NCI-H748 treated with DMSO at 0.1 percent for 48 hours (cell line): ENCODE measurements at regions not wholly inside any gene's neighbourhood (a gene's known extent, or its start where the extent isn't known, plus 50 kb on each side); places are given as distances from the start of the nearest gene placed in this dataset.
"Not testable (repeated sequence)": the region's sequence is repeated elsewhere in the genome, so short reads cannot be mapped to it uniquely, and the experiment has no call there.

Experiments used
- DNase-seq: peaks from one replicate; lab custom pipeline; 2025; lab: John Stamatoyannopoulos, UW

DNA sequence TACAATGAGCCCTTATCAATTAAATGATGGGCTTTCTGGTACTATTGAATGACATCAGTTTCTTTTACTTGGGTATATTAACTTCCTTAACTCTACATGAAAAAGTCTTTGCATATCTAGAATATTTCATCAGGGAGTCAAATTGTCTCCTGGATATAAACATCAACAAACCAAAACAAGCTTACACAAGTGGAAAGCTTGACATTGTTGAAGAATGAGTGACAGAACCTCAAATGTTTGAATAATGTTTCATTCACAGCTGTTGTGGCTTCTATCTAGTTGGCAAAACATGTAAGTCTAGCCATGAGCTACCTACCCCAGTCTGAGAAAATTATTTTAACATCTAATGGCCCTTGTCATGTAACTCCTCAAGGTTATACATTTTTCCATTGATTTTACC, 604.8 kb upstream of the ADAMTS5 start:
- DNase-seq, result no peak

DNA sequence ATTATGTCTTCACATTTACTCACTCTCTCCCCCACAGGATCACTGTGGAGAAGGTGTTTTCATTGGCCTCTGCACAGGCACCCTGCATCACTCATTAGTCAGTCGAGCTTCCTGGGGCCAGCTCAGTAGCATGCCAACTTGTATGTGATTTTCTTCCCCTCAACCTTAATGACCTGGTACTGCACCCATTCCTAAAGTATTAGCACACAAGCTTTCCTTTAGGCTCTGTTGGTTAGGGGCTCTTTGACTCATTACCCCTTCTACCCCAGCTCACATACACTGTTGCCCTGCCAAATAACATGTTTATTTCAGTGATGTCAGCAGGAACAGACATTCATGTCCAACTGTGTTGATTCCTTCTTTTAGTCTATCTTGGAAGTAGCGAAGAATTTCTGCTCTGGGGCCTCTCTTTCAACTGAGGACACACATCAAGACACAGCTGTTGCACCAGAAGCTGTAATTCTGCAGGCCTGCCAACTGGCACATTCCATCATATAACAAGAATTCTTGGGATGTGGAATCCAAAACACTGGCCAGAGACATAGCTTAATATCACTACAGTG, 603.5 kb upstream of the ADAMTS5 start:
- DNase-seq, result no peak

DNA sequence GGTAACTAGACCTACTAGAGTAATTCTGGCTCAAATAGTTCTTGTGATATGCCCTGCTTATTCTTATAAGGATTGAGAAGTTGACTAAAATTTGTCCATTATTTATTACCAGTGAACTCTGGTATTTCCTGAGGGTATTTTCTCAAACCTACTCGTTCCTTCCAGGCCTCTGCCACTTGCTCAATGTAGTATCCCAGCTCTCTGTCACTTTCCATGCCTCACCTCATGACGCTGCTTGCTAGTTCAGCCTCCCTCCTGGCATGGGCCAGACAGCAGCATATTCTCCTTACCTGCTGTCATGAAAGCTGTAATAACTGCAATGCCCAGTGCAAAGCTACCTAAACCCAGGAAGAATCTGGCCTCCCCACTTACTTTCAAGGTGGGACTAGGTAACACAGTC, 602.9 kb upstream of the ADAMTS5 start:
- DNase-seq, result no peak

DNA sequence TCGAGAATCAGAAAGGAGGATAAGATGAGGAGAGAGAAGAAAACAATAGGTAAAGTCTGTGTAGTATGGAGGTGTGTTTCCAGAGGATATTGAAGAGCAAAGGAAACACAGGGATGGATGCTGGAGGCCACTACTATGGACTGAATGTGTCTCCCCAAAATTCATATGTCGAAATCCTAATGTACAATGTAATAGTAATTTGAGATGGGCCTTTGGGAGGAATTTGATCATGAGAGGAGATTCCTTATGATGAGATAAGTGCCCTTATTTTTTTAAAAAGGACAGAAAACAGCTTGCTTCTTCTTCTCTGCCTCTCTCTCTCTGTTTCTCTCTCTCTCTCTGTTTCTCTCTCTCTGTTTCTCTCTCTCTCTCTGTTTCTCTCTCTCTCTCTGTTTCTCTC, 602.2 kb upstream of the ADAMTS5 start:
- no peak for DNase-seq

DNA sequence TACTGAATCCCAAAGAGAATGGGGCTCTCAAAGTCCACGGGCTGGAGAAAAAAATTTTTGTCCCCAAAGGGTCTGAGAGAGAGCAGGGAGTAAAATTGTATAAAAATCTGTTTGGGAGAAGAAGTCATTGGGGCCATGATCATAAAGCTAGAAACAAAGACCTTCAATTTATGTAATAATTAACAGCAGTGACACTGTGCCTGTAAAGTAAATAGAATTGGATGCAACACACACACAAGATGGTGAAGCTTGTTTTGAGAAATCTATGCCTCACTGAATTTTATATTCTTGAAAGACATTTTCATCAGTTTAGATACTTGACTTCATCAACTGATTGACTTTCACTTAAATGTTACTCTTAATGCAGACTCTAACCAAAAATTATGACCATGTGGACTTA, 600.5 kb upstream of the ADAMTS5 start:
- no peak for DNase-seq

DNA sequence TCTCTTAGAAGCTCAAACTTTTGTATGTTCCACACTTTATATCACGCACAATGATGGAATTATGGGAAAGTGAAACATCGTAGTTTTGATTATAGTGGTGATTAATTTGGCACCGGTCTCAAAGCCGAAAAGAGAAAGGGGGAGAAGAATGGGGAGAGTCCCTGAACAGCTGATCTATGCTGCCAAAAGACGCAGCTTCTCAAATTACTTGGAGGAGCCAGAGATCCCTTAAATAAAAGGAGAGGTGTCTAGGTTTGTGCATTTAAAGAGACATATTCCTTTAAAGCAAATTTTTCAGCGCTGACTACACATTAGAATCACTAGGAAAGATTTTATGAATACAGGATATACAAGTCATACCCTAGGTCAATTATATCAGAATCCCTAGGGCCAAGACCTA, 599.6 kb upstream of the ADAMTS5 start:
- no peak for DNase-seq

DNA sequence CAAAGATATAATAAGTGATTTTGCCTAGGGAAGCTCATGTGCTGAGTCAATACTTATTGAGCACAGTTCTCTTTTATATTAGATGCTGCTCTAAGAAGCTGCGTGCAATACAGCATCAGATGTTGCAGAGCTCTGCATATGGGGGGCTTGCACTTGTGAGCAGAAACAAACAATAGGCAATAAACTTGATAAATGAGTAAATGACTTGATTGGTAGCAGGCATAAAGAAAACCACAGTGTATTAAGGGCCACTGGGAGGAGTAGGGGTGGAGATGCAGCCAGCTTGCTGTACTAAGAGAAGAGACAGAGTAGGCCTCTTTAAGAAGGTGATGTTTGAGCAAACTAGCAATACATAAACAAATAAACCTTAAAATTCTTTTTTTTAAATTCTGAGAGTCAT, 598.5 kb upstream of the ADAMTS5 start:
- no peak for DNase-seq

DNA sequence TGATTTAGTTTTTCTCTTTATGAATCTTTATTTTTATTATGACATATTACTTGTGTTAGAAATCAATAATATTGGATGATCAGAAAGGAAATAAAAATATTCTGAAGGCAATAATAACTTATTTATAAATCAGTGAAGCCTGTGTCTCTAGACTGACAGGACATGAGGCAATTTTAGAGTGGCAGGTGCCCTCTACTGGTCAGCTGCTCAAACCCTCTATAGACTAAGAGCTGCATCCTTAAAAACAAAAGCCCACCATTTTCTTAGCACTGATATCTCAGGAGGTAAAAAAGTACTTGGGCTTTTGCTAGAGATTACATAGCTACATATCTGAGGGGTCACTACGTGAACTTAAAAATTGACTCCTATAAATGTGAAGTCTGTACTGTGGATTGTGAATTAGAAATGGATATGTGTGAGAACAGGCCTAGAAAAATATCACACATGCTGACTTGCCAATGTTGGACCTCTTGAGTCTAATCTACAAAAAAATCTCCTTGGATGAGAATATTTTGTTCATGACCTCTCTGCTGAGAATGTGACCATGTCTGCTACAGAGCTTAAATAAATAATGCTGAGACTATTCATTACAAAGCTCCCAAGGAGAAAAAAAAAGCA, 597.9 kb upstream of the ADAMTS5 start:
- DNase-seq, result no peak

DNA sequence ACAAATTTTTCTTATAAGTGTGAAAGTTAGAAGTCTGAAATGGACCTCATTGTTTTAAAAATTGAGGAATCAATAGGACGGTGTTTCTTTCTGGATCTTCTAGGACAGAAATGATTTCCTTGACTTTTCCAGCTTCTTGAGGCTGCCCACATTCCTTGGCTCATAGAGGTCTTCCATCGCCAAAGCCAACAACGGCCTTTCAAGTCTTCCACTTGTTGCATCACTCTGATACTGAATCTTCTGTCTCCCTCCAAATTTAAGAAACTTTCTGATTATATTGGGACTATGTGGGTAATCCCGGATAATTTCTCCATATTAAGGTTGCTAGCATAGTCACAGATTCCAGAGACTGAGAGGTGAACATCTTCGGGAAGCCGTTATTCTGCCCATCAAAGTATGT, 595.4 kb upstream of the ADAMTS5 start:
- no peak for DNase-seq

DNA sequence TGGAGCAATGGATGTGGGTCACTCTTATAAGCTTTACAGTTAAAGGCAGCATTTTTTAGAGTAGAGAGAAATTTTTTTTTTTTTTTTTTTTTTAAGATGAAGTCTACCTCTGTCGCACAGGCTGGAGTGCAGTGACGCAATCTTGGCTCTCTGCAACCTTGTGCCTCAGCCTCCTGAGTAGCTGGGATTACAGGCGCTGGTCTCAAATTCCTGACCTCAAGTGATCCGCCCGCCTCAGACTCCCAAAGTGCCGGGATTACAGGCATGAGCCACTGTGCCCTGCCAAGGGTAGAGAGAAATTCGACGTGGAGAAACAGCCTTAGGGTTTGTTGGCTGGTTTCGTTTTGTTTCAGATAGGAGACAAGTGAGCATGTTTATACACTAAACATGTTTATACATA, 594.2 kb upstream of the ADAMTS5 start:
- DNase-seq, result no peak

DNA sequence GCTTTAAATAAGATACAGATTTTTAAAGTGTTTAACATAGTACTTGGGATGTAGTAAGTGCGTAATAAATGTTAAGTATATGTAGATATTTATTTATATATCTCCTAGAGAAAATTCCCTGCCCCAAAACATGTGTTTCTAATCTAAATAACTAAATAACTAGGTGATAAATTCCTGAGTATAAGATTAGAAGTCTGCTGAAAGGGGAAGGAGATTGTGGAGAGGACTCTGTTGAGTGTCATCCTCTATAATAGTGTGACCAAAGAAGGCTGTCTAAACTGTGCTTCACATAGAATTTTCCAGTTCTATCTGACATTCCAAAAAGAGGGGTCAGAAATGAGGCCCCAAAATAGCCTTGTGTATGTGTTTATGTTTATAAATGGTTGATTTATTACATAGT, 590.5 kb upstream of the ADAMTS5 start:
- DNase-seq, result no peak

DNA sequence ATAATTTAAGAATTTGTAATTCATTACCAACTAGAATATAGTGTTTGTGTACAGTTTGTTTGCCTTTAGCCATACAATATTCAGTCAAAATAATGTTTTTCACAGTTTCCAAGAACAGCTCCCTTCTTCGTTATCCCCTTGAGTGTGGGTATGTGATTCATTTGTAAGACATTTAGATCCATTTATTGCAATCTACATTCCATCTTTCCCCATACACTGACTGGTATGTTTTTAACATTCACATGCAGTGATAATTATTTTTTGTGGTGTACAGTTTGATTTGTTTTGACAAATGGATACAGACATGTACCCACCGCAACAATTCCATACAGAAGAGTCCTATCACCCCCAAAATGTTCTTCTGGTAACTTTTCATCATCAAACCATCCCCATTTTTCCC, 589.1 kb upstream of the ADAMTS5 start:
- no peak for DNase-seq

DNA sequence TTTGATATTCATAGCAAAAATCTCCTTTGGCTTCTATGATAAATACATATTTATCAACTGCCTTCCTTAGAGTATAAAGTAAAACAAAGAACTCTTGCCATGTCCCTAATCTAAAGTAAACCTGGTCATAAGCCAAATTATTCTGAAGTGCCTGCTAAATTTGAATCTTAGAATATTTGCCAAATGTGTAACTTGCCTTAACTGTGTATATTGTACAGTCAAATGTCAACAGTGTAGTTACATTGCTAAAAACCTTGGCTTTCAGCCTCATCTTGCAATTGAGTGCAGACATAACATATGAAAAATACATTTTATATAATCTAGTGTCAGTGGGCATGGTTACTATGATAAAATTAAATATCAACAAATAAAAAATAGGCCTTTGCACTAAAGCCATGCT, 583.4 kb upstream of the ADAMTS5 start:
- no peak for DNase-seq

DNA sequence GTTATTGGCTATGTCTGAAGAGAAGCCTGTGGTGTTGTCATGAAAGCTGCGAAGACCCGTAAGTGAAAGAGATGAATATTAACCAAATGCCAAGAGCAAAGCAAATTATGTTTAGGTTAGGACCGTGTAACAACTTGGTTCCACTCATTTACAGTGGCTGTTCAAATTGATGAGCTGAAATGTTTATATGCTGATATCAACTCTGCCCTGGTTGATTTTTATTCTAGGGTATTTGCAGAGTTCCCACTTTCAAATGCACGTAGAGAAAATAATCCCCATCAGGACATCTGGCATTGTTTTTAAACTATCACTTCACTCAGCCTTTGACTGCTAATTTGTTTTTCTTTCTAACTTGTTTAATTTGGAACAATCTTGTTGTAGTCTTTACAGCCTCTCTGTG, 581.6 kb upstream of the ADAMTS5 start:
- DNase-seq, result no peak

DNA sequence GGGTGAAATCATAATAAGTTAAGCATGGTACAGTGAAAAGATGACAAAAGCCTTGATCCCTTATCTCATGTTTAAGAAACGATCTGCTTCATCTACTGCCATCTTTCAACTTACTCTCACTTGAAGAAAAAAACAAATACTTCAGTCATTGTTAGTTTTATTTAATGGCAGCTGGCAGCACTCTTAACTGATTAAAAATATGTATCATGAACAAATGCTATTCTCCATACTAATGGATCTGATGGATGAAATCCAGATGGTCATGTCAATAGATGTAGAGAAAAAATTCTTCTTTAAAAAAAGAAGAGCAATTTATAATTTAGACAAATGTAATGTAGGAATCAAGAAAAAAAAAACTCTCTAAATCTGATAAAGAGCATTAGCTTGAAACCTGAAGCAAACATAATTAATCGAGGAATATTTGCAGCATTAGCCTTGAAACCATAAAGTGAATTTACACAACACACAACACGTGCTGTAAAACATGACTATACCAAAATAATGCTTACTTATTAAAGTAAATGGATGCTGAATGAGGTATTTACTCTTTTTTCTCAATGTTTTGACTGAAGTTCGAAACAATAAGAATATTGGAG, 579.0 kb upstream of the ADAMTS5 start:
- DNase-seq, result no peak

DNA sequence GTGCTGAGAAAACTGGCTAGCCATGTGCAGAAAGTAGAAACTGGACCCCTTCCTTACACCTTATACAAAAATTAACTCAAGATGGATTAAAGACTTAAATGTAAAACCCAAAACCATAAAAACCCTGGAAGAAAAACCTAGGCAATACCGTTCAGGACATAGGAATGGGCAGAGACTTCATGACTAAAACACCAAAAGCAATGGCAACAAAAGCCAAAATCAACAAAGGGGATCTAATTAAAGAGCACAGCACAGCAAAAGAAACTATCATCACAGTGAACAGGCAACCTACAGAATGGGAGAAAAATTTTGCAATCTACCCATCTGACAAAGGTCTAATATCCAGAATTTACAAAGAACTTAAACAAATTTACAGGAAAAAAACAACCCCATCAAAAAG, 575.2 kb upstream of the ADAMTS5 start:
- DNase-seq, result not testable (repeated sequence)

DNA sequence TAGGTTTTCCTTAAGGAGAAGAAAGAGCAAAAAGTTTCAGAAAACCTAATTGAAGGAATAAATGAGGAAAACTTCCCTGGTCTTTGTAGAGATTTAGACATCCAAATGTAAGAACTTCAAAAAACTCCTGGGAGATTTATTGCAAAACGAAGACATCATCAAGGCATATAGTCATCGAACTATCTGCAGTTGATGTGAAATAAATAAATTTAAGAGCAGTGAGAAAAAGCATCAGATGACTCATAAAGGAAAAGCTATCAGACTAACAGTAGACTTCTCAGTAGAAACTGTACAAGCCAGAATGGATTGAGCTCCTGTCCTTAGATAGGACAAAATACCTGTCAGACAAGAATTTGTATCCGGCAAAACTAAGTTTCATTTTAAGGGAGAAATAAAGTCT, 569.4 kb upstream of the ADAMTS5 start:
- DNase-seq, result no peak

DNA sequence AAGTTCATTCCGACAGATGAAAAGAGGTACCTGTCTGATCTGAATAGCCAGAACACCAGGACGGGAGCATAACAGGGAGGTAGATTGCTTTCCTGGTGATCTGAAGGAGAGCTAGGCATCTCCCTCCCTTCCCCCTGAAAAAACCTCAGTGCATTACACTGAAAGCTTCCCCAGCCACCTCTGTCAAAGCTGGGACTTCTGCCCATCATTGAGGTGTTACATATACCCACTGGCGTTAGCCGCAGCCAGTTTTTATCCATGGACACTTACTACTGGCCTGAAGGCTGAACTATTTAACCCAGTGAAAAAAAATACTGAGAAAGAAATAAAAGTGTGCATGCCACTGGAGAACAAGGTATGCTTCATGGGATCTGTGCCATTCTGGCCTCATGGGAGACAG, 568.3 kb upstream of the ADAMTS5 start:
- DNase-seq, result no peak

DNA sequence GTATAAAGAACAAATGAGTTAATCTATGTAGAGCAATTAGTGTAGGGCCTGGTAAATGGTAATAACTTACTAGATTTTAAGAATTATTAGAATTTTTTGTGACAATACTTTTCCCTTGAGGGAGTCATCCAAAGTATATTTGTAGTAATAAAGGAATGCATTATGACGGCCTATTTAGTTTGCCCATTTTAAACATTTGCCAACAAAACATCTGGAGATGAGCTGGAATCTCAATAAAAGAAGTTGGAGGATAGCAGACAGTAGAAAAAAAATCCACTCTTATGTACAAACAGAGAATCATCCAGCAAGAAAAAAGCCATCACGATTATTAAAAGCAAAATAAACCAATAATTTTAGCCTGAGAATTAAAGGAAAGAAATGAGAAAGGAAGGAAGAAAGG, 567.3 kb upstream of the ADAMTS5 start:
- no peak for DNase-seq

DNA sequence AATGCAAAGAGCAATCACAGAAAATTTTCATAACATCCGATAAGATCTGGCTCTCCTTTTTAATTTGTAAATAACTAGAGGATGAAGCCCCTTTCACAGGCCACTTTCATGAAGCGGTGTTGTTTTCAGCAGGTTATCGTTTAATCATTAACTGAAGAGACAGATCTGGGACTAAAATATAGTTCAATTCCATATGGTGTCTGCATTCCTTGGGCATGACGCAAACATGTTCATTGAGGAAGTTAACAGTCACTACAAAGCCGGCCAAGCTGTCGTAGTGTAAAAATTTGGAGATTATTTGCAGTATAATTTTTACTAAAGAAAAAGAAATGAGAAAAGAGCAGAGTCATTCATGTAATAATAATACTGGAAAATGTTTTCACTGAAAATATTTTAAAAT, 565.2 kb upstream of the ADAMTS5 start:
- DNase-seq, result no peak

DNA sequence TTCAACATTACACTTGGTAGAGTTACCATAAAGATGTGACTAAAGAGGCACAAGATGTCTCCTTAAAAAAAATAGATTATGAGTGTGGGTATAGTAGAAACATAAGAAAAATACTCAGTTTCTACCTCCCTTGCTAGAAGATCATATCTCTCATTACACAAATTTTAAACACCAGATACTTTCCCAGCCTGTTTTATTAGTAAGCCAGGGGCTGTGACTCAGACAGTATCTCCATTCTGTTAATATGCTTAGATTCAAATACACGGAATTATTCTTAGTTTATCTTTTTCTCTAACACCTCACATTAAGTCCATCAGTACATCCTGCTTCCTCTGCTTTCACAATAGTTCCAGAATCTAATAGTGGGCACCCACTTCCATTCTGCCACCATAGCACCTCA, 561.8 kb upstream of the ADAMTS5 start:
- DNase-seq, result no peak

DNA sequence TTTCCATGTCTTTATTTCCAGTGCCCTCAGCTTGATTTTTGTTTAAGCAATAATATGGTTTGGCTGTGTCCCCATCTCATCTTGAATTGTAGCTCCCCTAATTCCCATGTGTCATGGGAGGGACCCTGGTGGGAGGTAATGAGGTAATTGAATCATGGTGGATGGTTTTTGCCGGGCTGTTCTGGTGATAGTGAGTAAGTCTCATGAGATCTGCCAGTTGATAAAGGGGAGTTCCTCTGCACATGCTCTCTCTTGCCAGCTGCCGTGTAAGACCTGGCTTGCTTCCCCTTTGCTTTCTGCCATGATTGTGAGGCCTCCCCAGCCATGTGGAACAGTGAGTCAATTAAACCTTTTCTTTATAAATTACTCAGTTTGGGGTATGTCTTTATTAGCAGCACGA, 559.6 kb upstream of the ADAMTS5 start:
- no peak for DNase-seq

DNA sequence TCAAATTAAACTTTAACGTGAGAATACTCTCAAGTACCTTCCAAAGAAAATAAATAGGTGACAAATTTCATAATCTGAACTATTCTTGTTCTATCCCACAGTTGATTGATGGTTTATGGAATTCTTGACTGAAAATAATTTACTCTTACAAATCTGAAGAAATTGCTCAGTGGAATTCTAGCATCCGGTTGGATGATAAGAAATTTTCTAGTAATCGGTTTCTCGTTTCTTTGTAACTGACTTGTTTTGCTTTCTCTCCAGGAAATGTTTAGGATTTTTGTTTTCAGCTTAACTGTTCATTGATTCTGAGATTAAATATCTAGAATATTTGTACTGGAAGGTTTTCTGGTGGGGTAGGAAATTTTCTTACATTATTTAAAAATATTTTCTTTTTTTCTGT, 558.9 kb upstream of the ADAMTS5 start:
- no peak for DNase-seq

DNA sequence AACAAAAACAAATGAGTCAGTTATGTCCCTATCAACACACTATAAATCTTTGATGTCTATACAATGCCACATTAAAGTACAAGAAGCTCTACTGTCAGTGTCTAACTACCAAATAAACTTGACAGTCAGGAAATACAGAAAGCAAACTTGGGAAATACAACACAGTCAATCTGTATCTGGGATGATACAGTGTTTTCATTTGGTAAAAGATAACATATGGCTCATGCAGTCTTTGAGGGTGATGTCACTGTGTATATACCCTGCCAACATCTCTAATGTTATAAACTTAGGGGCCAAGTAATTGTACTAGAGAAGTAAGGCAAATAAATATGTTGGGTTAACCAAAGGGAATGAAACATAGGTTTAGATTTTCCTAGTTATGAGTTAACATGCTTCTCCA, 552.5 kb upstream of the ADAMTS5 start:
- no peak for DNase-seq
